ENCODE measurements at regions not wholly inside any gene's neighbourhood (a gene's known extent, or its start where the extent isn't known, plus 50 kb on each side); places are given as distances from the start of the nearest gene placed in this dataset.

GRCh38 chr5:14944996-14945395, 73.4 kb upstream of the ANKH start:
- Histone ChIP-seq H3K4me2 (ENCODE audit: low read depth, low read length) (no peak overlapping the region), H3K4me3 (ENCODE audit: low read length) (no peak overlapping the region), H3K9me2 (replicated peaks; ENCODE audit: insufficient read depth, low read length) (no peaks in the 10 kb centered on the region), H3K4me1 (ENCODE audit: low read length) (no peaks in the 10 kb centered on the region), H3F3A (ENCODE audit: insufficient read depth, low read length) (no peaks in the 10 kb centered on the region), H3K27ac (ENCODE audit: low read length) (no peak overlapping the region), H3K79me2 (ENCODE audit: low read length) (no peaks in the 10 kb centered on the region), H3K9me3 (replicated peaks; ENCODE audit: insufficient read depth, low read length) (no peaks in the 10 kb centered on the region), H3K27me3 (replicated peaks; ENCODE audit: insufficient read depth, low read length) (no peaks in the 10 kb centered on the region), H3K36me3 (replicated peaks; ENCODE audit: insufficient read depth, low read length) (no peaks in the 10 kb centered on the region), H4K20me1 (ENCODE audit: insufficient read depth, low read length) (no peaks in the 10 kb centered on the region), H2AFZ (ENCODE audit: low read length) (no peak overlapping the region), H3K9ac (ENCODE audit: low read length) (no peak overlapping the region)
- TF ChIP-seq EZH2 (optimal IDR thresholded peaks at IDR 0.05; ENCODE audit: low read depth, low read length) (no peak), EZH2phosphoT487 (IDR thresholded peaks at IDR 0.05; ENCODE audit: low read length) (no peak), CTCF (IDR thresholded peaks at IDR 0.05; ENCODE audit: low read length) (no peak)
- no peak for DNase-seq

GRCh38 chr5:14944350-14944739, 72.8 kb upstream of the ANKH start:
- H3F3A ChIP-seq (ENCODE audit: insufficient read depth, low read length): no peaks in the 10 kb centered on the region
- no peak overlapping the region for H2AFZ ChIP-seq (ENCODE audit: low read length)
- no peaks in the 10 kb centered on the region for H3K79me2 ChIP-seq (ENCODE audit: low read length)
- no peaks in the 10 kb centered on the region for H3K9me2 ChIP-seq (replicated peaks; ENCODE audit: insufficient read depth, low read length)
- H3K9me3 ChIP-seq (replicated peaks; ENCODE audit: insufficient read depth, low read length): no peaks in the 10 kb centered on the region
- no peaks in the 10 kb centered on the region for H3K4me1 ChIP-seq (ENCODE audit: low read length)
- H3K27me3 ChIP-seq (replicated peaks; ENCODE audit: insufficient read depth, low read length): no peaks in the 10 kb centered on the region
- TF ChIP-seq CTCF (IDR thresholded peaks at IDR 0.05; ENCODE audit: low read length) (no peak), EZH2 (optimal IDR thresholded peaks at IDR 0.05; ENCODE audit: low read depth, low read length) (no peak), EZH2phosphoT487 (IDR thresholded peaks at IDR 0.05; ENCODE audit: low read length) (no peak)
- H3K9ac ChIP-seq (ENCODE audit: low read length): no peak overlapping the region
- H3K27ac ChIP-seq (ENCODE audit: low read length): no peak overlapping the region
- no peaks in the 10 kb centered on the region for H4K20me1 ChIP-seq (ENCODE audit: insufficient read depth, low read length)
- H3K4me2 ChIP-seq (ENCODE audit: low read depth, low read length): no peak overlapping the region
- no peaks in the 10 kb centered on the region for H3K36me3 ChIP-seq (replicated peaks; ENCODE audit: insufficient read depth, low read length)
- no peak for DNase-seq
- no peak overlapping the region for H3K4me3 ChIP-seq (ENCODE audit: low read length)

- Histone ChIP-seq H3K4me1 (ENCODE audit: low read length) (0 out of 2 replicates have a peak, but pooled peaks cover 1% of the 10 kb centered on the region), H3F3A (ENCODE audit: insufficient read depth, low read length) (no peaks in the 10 kb centered on the region), H3K27ac (ENCODE audit: low read length) (no peak overlapping the region), H3K9ac (ENCODE audit: low read length) (no peak overlapping the region), H3K9me3 (replicated peaks; ENCODE audit: insufficient read depth, low read length) (no peaks in the 10 kb centered on the region), H2AFZ (ENCODE audit: low read length) (no peak overlapping the region), H3K79me2 (ENCODE audit: low read length) (no peaks in the 10 kb centered on the region), H3K4me2 (ENCODE audit: low read depth, low read length) (no peak overlapping the region), H3K4me3 (ENCODE audit: low read length) (no peak overlapping the region), H3K27me3 (replicated peaks; ENCODE audit: insufficient read depth, low read length) (no peaks in the 10 kb centered on the region), H3K9me2 (replicated peaks; ENCODE audit: insufficient read depth, low read length) (no peaks in the 10 kb centered on the region), H4K20me1 (ENCODE audit: insufficient read depth, low read length) (no peaks in the 10 kb centered on the region), H3K36me3 (replicated peaks; ENCODE audit: insufficient read depth, low read length) (no peaks in the 10 kb centered on the region)
- DNase-seq: no peak
- TF ChIP-seq EZH2phosphoT487 (IDR thresholded peaks at IDR 0.05; ENCODE audit: low read length) (no peak), CTCF (IDR thresholded peaks at IDR 0.05; ENCODE audit: low read length) (no peak), EZH2 (optimal IDR thresholded peaks at IDR 0.05; ENCODE audit: low read depth, low read length) (no peak)
Measured at GRCh38 chr5:14942212-14942611, 70.6 kb upstream of the ANKH start.

Data from MM.1S (cell line).